ENCODE measurements at regions not wholly inside any gene's neighbourhood (a gene's known extent, or its start where the extent isn't known, plus 50 kb on each side); places are given as distances from the start of the nearest gene placed in this dataset.

DNA sequence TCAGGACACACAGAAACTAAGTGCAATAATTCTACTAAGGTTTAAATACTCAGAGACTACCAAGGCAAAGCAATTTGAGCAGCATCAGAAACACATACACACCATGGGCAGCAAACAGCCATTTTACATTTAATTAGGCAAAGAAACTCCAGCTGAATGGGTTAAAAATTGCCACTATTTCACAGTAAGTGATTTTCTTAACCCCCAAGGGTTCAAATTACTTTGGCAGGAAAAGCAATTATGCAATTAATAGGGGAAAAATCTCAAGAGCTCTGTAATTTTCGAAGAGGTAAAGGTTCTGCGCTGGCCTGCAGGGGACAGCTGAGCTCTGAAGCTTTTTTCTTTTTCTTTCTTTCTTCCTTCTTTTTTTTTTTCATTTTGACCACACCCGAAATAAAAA is 206.2 kb upstream of the RRP15 start:
- no peak for DNase-seq (ENCODE audit: low read depth)
- TF ChIP-seq, protein P1, sequence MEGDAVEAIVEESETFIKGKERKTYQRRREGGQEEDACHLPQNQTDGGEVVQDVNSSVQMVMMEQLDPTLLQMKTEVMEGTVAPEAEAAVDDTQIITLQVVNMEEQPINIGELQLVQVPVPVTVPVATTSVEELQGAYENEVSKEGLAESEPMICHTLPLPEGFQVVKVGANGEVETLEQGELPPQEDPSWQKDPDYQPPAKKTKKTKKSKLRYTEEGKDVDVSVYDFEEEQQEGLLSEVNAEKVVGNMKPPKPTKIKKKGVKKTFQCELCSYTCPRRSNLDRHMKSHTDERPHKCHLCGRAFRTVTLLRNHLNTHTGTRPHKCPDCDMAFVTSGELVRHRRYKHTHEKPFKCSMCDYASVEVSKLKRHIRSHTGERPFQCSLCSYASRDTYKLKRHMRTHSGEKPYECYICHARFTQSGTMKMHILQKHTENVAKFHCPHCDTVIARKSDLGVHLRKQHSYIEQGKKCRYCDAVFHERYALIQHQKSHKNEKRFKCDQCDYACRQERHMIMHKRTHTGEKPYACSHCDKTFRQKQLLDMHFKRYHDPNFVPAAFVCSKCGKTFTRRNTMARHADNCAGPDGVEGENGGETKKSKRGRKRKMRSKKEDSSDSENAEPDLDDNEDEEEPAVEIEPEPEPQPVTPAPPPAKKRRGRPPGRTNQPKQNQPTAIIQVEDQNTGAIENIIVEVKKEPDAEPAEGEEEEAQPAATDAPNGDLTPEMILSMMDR (IDR thresholded peaks at IDR 0.05; ENCODE audit: insufficient read depth, low read length): no peak
- H3K4me3 ChIP-seq (ENCODE audit: low read depth, low read length): no peak overlapping the region

DNA sequence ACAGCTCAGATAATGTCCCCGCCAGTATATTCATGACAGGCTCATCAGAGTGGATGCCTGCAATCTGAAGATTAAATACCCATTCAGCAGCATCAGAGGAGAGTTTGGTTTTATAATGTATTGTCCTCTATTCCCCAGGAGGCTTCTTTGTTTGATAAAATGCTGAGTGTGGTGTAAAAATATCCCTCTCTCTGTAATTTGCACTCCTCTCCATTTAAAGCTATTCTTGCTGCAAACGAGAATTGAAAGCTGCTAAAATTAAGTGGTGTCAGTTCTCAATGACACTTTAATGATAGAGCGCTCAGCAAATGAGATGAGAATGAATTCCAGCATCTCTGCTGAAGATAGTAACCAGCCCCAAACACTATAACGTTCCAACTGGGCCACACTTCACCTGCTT is 205.7 kb upstream of the RRP15 start:
- no peak overlapping the region for H3K4me3 ChIP-seq (ENCODE audit: low read depth, low read length)
- no peak for DNase-seq (ENCODE audit: low read depth)

GRCh38 chr1:218079820-218080219 is 205.3 kb upstream of the RRP15 start:
- DNase-seq (ENCODE audit: low read depth): no peak
- TF ChIP-seq, protein P1 (IDR thresholded peaks at IDR 0.05; ENCODE audit: insufficient read depth, low read length): no peak
- no peak overlapping the region for H3K4me3 ChIP-seq (ENCODE audit: low read depth, low read length)

More for the DNA sequence above, 205.7 kb upstream of the RRP15 start:
- TF ChIP-seq, protein P1 (IDR thresholded peaks at IDR 0.05; ENCODE audit: insufficient read depth, low read length): no peak

- DNase-seq (ENCODE audit: low read depth): no peak
- no peak overlapping the region for H3K4me3 ChIP-seq (ENCODE audit: low read depth, low read length)
- TF ChIP-seq, protein P1 (IDR thresholded peaks at IDR 0.05; ENCODE audit: insufficient read depth, low read length): no peak
Observed at GRCh38 chr1:218080863-218081262, 204.2 kb upstream of the RRP15 start.

GRCh38 chr1:218081358-218081757 is 203.7 kb upstream of the RRP15 start:
- TF ChIP-seq, protein P1 (IDR thresholded peaks at IDR 0.05; ENCODE audit: insufficient read depth, low read length): no peak
- DNase-seq (ENCODE audit: low read depth): no peak
- no peak overlapping the region for H3K4me3 ChIP-seq (ENCODE audit: low read depth, low read length)

- no peak for DNase-seq (ENCODE audit: low read depth)
- H3K4me3 ChIP-seq (ENCODE audit: low read depth, low read length): no peak overlapping the region
- TF ChIP-seq, protein P1 (IDR thresholded peaks at IDR 0.05; ENCODE audit: insufficient read depth, low read length): no peak
Observed at GRCh38 chr1:218090459-218090858, 194.6 kb upstream of the RRP15 start.

GRCh38 chr1:218101409-218101808 is 183.7 kb upstream of the RRP15 start:
- no peak overlapping the region for H3K4me3 ChIP-seq (ENCODE audit: low read depth, low read length)
- DNase-seq (ENCODE audit: low read depth): no peak
- TF ChIP-seq, protein P1 (IDR thresholded peaks at IDR 0.05; ENCODE audit: insufficient read depth, low read length): no peak

Data from fibroblast of the aortic adventitia (primary cell).